HepG2 (cell line): ENCODE measurements at regions not wholly inside any gene's neighbourhood (a gene's known extent, or its start where the extent isn't known, plus 50 kb on each side); places are given as distances from the start of the nearest gene placed in this dataset.

Experiments used
- ATAC-seq: fragments of 200-7000 bp; cut with Tn5 transposase; 3 replicates; pipeline ENCODE4 v1.9.1; 2020; ENCODE audit warnings: mild to moderate bottlenecking, moderate library complexity
- BruUV-seq: library from RNA; stranded (reverse); fragments of 400-500 nt; replicated peaks from 2 replicates; lab custom pipeline; 2021; lab: Mats Ljungman, UMichigan
- CTCF ChIA-PET: fragments of 300-600 bp; formaldehyde crosslinking; extraction: SDS; loops from one replicate; lab custom pipeline; 2021; ENCODE audit warnings: low total read pairs, inconsistent platforms, low intra/inter-chr PET ratio; lab: Yijun Ruan, JAX
- POLR2A ChIA-PET: fragments of 350-600 bp; sonication (Branson Sonifier 250); formaldehyde crosslinking; loops from one replicate; lab custom pipeline; 2020; ENCODE audit warnings: antibody characterized with exemption, inconsistent platforms; lab: Yijun Ruan, JAX
- DNase-seq: peaks from one replicate; pipeline ENCODE4 v3.0.0-alpha.2; 2015; ENCODE audit warnings: low spot score
- FAIRE-seq: peaks from 3 replicates; lab custom pipeline; 2011; peaks lifted over from hg19 to GRCh38; lab: Jason Lieb, UNC
- H2AFZ ChIP-seq: one replicate; pipeline ENCODE4 v1.6.1; 2011; ENCODE audit warnings: low read length, inconsistent platforms
- H3K27ac ChIP-seq: fragments of 300-600 bp; 3 replicates; pipeline ENCODE4 v1.8.0; 2011; ENCODE audit warnings: mixed run types, mild to moderate bottlenecking, mixed read lengths, low read length, inconsistent platforms; ENCODE audit not compliant: insufficient read depth; ENCODE audit errors: extremely low read length
- H3K27me3 ChIP-seq, 2 experiments: fragments of 200-600 bp in 1 of 2; 2 replicates in 1 of 2; 3 replicates in 1 of 2; pipeline versions ENCODE4 v1.6.0 to v1.8.0; 2011; ENCODE audit warnings: low read length in 2 of 2, mild to moderate bottlenecking in 2 of 2, moderate library complexity in 2 of 2, inconsistent platforms in 1 of 2; ENCODE audit not compliant: insufficient read depth in 2 of 2, control insufficient read depth in 1 of 2
- H3K36me3 ChIP-seq, 2 experiments: fragments of 200-600 bp in 1 of 2; replicated peaks in 1 of 2; 2 replicates in 1 of 2; 3 replicates in 1 of 2; pipeline versions ENCODE4 v1.5.1 to v1.8.0; 2011; ENCODE audit warnings: low read length in 2 of 2, inconsistent platforms in 1 of 2; ENCODE audit not compliant: insufficient read depth in 2 of 2, control insufficient read depth in 1 of 2
- H3K4me1 ChIP-seq: 2 replicates; pipeline ENCODE4 v1.5.1; 2012; ENCODE audit warnings: low read length, inconsistent platforms; ENCODE audit not compliant: insufficient read depth
- H3K4me2 ChIP-seq: 2 replicates; pipeline ENCODE4 v1.6.0; 2011; ENCODE audit warnings: low read depth, low read length, inconsistent platforms
- H3K4me3 ChIP-seq, 3 experiments: fragments of 200-600 bp in 1 of 3; sonication (generic), shearing (Covaris generic) in 1 of 3; replicated peaks in 1 of 3; 2 replicates each; pipeline ENCODE4 v1.5.1; 2011 to 2016; ENCODE audit warnings: low read length in 3 of 3, inconsistent platforms in 2 of 3, low read depth in 2 of 3, mild to moderate bottlenecking in 2 of 3, control low read depth in 1 of 3, mixed read lengths in 1 of 3; ENCODE audit not compliant: insufficient read depth in 1 of 3
- H3K79me2 ChIP-seq: one replicate; pipeline ENCODE4 v1.6.1; 2011; ENCODE audit warnings: low read length, inconsistent platforms; ENCODE audit not compliant: insufficient read depth
- H3K9ac ChIP-seq: 2 replicates; pipeline ENCODE4 v1.6.0; 2011; ENCODE audit warnings: mild to moderate bottlenecking, low read depth, low read length, inconsistent platforms; ENCODE audit not compliant: insufficient read depth
- H3K9me3 ChIP-seq: 2 replicates; pipeline ENCODE4 v1.5.1; 2012; ENCODE audit warnings: mild to moderate bottlenecking, low read length
- H4K20me1 ChIP-seq: 2 replicates; pipeline ENCODE4 v1.6.0; 2011; ENCODE audit warnings: inconsistent platforms, mild to moderate bottlenecking, low read length, moderate library complexity; ENCODE audit not compliant: insufficient read depth
- CSRNP1 ChIP-seq: sonication (generic); formaldehyde crosslinking; IDR thresholded peaks from 2 replicates; pipeline ENCODE4 v1.8.1; 2023; ENCODE audit warnings: mild to moderate bottlenecking, missing genetic modification reagents
- DDIT3 ChIP-seq: sonication (generic); formaldehyde crosslinking; IDR thresholded peaks from 2 replicates; pipeline ENCODE4 v1.4.0; 2020; ENCODE audit warnings: mild to moderate bottlenecking, missing genetic modification reagents
- DNMT1 ChIP-seq: sonication (generic); formaldehyde crosslinking; IDR thresholded peaks from 2 replicates; pipeline ENCODE4 v1.5.1; 2020; ENCODE audit warnings: mild to moderate bottlenecking, missing genetic modification reagents
- GRHL1 ChIP-seq: sonication (generic); formaldehyde crosslinking; conservative IDR thresholded peaks from 2 replicates; pipeline ENCODE4 v1.8.0; 2022; ENCODE audit warnings: missing genetic modification reagents
- NFKB2 ChIP-seq: sonication (generic); formaldehyde crosslinking; IDR thresholded peaks from 2 replicates; pipeline ENCODE4 v1.4.0; 2020; ENCODE audit warnings: missing genetic modification reagents, borderline replicate concordance
- RARA ChIP-seq: IDR thresholded peaks from 2 replicates; pipeline ENCODE4 v1.6.1; 2016; ENCODE audit warnings: missing genetic modification reagents, missing compliant biosample characterization
- SMARCC2 ChIP-seq: fragments of 450-650 bp; IDR thresholded peaks from 2 replicates; pipeline ENCODE4 v1.6.1; 2017; ENCODE audit warnings: antibody characterized with exemption, mild to moderate bottlenecking
- SP5 ChIP-seq: IDR thresholded peaks from 2 replicates; pipeline ENCODE4 v1.6.1; 2016; ENCODE audit warnings: low read depth, borderline replicate concordance
- ZFX ChIP-seq: sonication (generic); formaldehyde crosslinking; IDR thresholded peaks from 2 replicates; pipeline ENCODE4 v1.4.0; 2020; ENCODE audit warnings: mild to moderate bottlenecking, low read depth, missing genetic modification reagents, moderate library complexity
- ZNF383 ChIP-seq: sonication (generic); formaldehyde crosslinking; IDR thresholded peaks from 2 replicates; pipeline ENCODE4 v1.4.0; 2020; ENCODE audit warnings: missing genetic modification reagents, mild to moderate bottlenecking, borderline replicate concordance
- ZNF563 ChIP-seq: sonication (generic); formaldehyde crosslinking; IDR thresholded peaks from 2 replicates; pipeline ENCODE4 v1.8.0; 2022; ENCODE audit warnings: mild to moderate bottlenecking, moderate library complexity, missing genetic modification reagents
- ZNF597 ChIP-seq: sonication (generic); formaldehyde crosslinking; IDR thresholded peaks from 2 replicates; pipeline ENCODE4 v1.5.0; 2020; ENCODE audit warnings: missing genetic modification reagents
- WGBS: methylation state at CpG from one replicate; pipeline ENCODE4 v1.1.6; 2017; ENCODE audit warnings: low lambda C conversion rate; 5-methylcytosine and 5-hydroxymethylcytosine counted together
- in situ Hi-C: cut with HindIII; loops from 2 replicates; pipeline ENCODE4 v1.10.0; 2017; ENCODE audit warnings: low pct_unique_long_range_greater_than_20kb; ENCODE audit not compliant: extremely low pct_ligation_motif_present
- intact Hi-C: fragments of 100-400 bp; cut with micrococcal nuclease; formaldehyde crosslinking; loops from one replicate; pipeline ENCODE4 v1.10.0; 2022; ENCODE audit not compliant: unreplicated experiment
- TF ChIP-seq, protein P1 (sequence below): sonication (generic); IDR thresholded peaks from 2 replicates; pipeline ENCODE4 v1.6.1; 2016; ENCODE audit warnings: low read depth, borderline replicate concordance

DNA sequence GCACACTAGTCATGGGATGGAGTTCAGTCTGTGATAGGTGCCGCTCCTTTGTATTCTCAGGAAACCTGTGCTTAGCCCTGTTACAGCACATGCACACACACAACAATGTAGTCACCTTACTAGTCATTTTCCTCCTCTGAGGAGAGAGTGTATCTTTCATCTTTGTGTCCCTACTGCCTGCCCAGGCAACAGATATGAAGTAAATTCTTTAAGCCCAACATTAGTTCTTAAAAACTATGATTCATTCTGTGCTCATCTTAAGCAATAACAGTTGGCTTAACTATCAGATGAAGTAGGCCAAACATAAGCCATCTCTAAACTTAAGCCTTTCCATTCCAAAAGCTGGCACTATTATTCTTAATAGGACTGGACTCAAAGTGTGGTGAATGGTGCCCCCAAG, 186.5 kb downstream of the LNPK start:
- no peaks in the 10 kb centered on the region for H3K4me1 ChIP-seq
- 100% methylated on average over 1 of the region's 1 CpG for WGBS
- FAIRE-seq (no peak), DNase-seq (no peak), ATAC-seq (no peak)
- in situ Hi-C loops (no loop called here), intact Hi-C loops (no loop called here)
- ChIA-PET POLR2A (no interaction called here), CTCF (no interaction called here)
- H2AFZ ChIP-seq, result no peak overlapping the region
- H3K4me3 ChIP-seq, result no peak overlapping the region
- TF ChIP-seq NFKB2, result no peak
- TF ChIP-seq ZNF597 (CRISPR knock-in tag), result no peak
- no peak overlapping the region for H3K9ac ChIP-seq
- no peaks in the 10 kb centered on the region for H3K79me2 ChIP-seq
- H3K27me3 ChIP-seq, result no peaks in the 10 kb centered on the region
- no peak overlapping the region for H3K4me2 ChIP-seq
- BruUV-seq, result no TSS peak
- H4K20me1 ChIP-seq, result no peaks in the 10 kb centered on the region
- no peak overlapping the region for H3K27ac ChIP-seq
- no peaks in the 10 kb centered on the region for H3K36me3 ChIP-seq
- H3K9me3 ChIP-seq, result peaks cover 11% of the 10 kb centered on the region; the same call in 1 of the 2 replicates

DNA sequence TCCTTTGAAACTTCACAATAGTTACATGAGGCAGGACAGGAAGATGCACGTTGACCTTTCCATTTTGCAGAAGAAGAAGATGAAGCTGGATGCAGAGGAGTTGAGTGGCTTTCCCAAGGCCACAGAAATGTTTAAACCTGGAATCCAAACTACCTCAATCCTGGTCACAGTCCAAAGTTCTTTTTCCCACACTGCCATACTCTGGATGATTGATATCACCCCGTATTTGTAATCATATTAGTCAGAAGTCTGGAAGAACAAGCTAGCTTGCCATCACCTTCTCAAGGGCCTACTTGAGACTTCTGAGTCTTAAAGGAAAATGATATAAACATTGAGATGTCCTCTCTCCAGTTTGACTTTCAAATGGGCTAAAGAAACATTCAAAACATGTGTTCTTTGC, 190.1 kb downstream of the LNPK start:
- H3K4me2 ChIP-seq, result no peak overlapping the region
- TF ChIP-seq GRHL1 (CRISPR knock-in tag) (no peak), DDIT3 (no peak), DNMT1 (CRISPR knock-in tag) (no peak), SMARCC2 (no peak), ZNF383 (no peak), ZFX (CRISPR knock-in tag) (no peak), CSRNP1 (no peak), SP5 (CRISPR knock-in tag) (no peak), RARA (CRISPR knock-in tag) (no peak), ZNF563 (no peak)
- TF ChIP-seq, protein P1, sequence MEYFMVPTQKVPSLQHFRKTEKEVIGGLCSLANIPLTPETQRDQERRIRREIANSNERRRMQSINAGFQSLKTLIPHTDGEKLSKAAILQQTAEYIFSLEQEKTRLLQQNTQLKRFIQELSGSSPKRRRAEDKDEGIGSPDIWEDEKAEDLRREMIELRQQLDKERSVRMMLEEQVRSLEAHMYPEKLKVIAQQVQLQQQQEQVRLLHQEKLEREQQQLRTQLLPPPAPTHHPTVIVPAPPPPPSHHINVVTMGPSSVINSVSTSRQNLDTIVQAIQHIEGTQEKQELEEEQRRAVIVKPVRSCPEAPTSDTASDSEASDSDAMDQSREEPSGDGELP, result no peak

More for the DNA sequence above, 190.1 kb downstream of the LNPK start:
- Histone ChIP-seq H3K79me2 (no peaks in the 10 kb centered on the region), H3K27me3 (no peaks in the 10 kb centered on the region), H3K4me3 (no peak overlapping the region), H3K4me1 (no peaks in the 10 kb centered on the region), H2AFZ (no peak overlapping the region), H4K20me1 (no peaks in the 10 kb centered on the region), H3K9ac (no peak overlapping the region), H3K9me3 (peaks cover 11% of the 10 kb centered on the region; the same call in 1 of the 2 replicates), H3K27ac (no peak overlapping the region), H3K36me3 (no peaks in the 10 kb centered on the region)
- ATAC-seq, result no peak
- WGBS, result 3% methylated on average over 2 of the region's 2 CpGs
- CTCF ChIA-PET, result no interaction called here
- POLR2A ChIA-PET, result no interaction called here
- FAIRE-seq, result peak; percentile 30
- BruUV-seq, result no TSS peak
- in situ Hi-C loops, result no loop called here
- intact Hi-C loops, result no loop called here
- no peak for DNase-seq
